HUES6 (cell line): ENCODE measurements at regions not wholly inside any gene's neighbourhood (a gene's known extent, or its start where the extent isn't known, plus 50 kb on each side); places are given as distances from the start of the nearest gene placed in this dataset.
"Not testable (repeated sequence)": the region's sequence is repeated elsewhere in the genome, so short reads cannot be mapped to it uniquely, and the experiment has no call there.

Experiments
- H3K27ac ChIP-seq: 2 replicates; pipeline ENCODE4 v1.7.0; 2013; ENCODE audit warnings: low read depth, mild to moderate bottlenecking, low read length, inconsistent platforms
- H3K27me3 ChIP-seq: 2 replicates; pipeline ENCODE4 v1.6.1; 2013; ENCODE audit warnings: low read length; ENCODE audit not compliant: control insufficient read depth, insufficient read depth
- H3K36me3 ChIP-seq: 2 replicates; pipeline ENCODE4 v1.6.1; 2013; ENCODE audit warnings: low read length; ENCODE audit not compliant: control insufficient read depth, insufficient read depth
- H3K4me1 ChIP-seq: 2 replicates; pipeline ENCODE4 v1.6.1; 2013; ENCODE audit warnings: low read length; ENCODE audit not compliant: control insufficient read depth, insufficient read depth
- H3K4me3 ChIP-seq: 2 replicates; pipeline ENCODE4 v1.5.1; 2013; ENCODE audit warnings: low read depth, low read length
- H3K9ac ChIP-seq: one replicate; pipeline ENCODE4 v1.6.1; 2013; ENCODE audit warnings: mild to moderate bottlenecking, low read length
- H3K9me3 ChIP-seq: 2 replicates; pipeline ENCODE4 v1.6.1; 2013; ENCODE audit warnings: low read depth, low read length; ENCODE audit not compliant: control insufficient read depth, insufficient read depth

- H3K27me3 ChIP-seq: no peaks in the 10 kb centered on the region
- H3K36me3 ChIP-seq: no peaks in the 10 kb centered on the region
- H3K9ac ChIP-seq: no peak overlapping the region
- no peak overlapping the region for H3K27ac ChIP-seq
- H3K4me1 ChIP-seq: no peaks in the 10 kb centered on the region
- H3K4me3 ChIP-seq: no peak overlapping the region
- H3K9me3 ChIP-seq: no peaks in the 10 kb centered on the region
Observed at GRCh38 chr13:67437244-67437643, 207.1 kb upstream of the PCDH9 start.

- Histone ChIP-seq H3K9ac (no peak overlapping the region), H3K27ac (no peak overlapping the region), H3K4me1 (no peaks in the 10 kb centered on the region), H3K36me3 (no peaks in the 10 kb centered on the region), H3K9me3 (no peaks in the 10 kb centered on the region), H3K4me3 (no peak overlapping the region), H3K27me3 (no peaks in the 10 kb centered on the region)
Observed at GRCh38 chr13:67421475-67421874, 191.3 kb upstream of the PCDH9 start.

- Histone ChIP-seq H3K36me3 (no peaks in the 10 kb centered on the region), H3K4me3 (no peak overlapping the region), H3K9ac (no peak overlapping the region), H3K27ac (no peak overlapping the region), H3K9me3 (no peaks in the 10 kb centered on the region), H3K27me3 (no peaks in the 10 kb centered on the region), H3K4me1 (no peaks in the 10 kb centered on the region)
Observed at GRCh38 chr13:67416047-67416925, 186.2 kb upstream of the PCDH9 start.

GRCh38 chr13:67410645-67411044 is 180.5 kb upstream of the PCDH9 start:
- H3K9ac ChIP-seq: no peak overlapping the region
- H3K4me3 ChIP-seq: no peak overlapping the region
- no peak overlapping the region for H3K27ac ChIP-seq
- no peaks in the 10 kb centered on the region for H3K36me3 ChIP-seq
- no peaks in the 10 kb centered on the region for H3K27me3 ChIP-seq
- H3K4me1 ChIP-seq: peaks cover 5% of the 10 kb centered on the region; the same call in 1 of the 2 replicates
- H3K9me3 ChIP-seq: no peaks in the 10 kb centered on the region

GRCh38 chr13:67408798-67409197 is 178.7 kb upstream of the PCDH9 start:
- Histone ChIP-seq H3K27ac (no peak overlapping the region), H3K36me3 (no peaks in the 10 kb centered on the region), H3K4me1 (peaks cover 5% of the 10 kb centered on the region; the same call in 1 of the 2 replicates), H3K9me3 (no peaks in the 10 kb centered on the region), H3K9ac (no peak overlapping the region), H3K27me3 (no peaks in the 10 kb centered on the region), H3K4me3 (no peak overlapping the region)

- no peaks in the 10 kb centered on the region for H3K36me3 ChIP-seq
- H3K27me3 ChIP-seq: no peaks in the 10 kb centered on the region
- H3K9ac ChIP-seq: no peak overlapping the region
- H3K4me3 ChIP-seq: no peak overlapping the region
- H3K27ac ChIP-seq: no peak overlapping the region
- H3K9me3 ChIP-seq: no peaks in the 10 kb centered on the region; the same call in 1 of the 2 replicates
- no peaks in the 10 kb centered on the region for H3K4me1 ChIP-seq
Observed at GRCh38 chr13:67402546-67402945, 172.4 kb upstream of the PCDH9 start.

GRCh38 chr13:67395577-67395976 is 165.4 kb upstream of the PCDH9 start:
- Histone ChIP-seq H3K36me3 (no peaks in the 10 kb centered on the region), H3K9me3 (no peaks in the 10 kb centered on the region; the same call in 1 of the 2 replicates), H3K4me1 (no peaks in the 10 kb centered on the region)

GRCh38 chr13:67392014-67392413 is 161.9 kb upstream of the PCDH9 start:
- Histone ChIP-seq H3K36me3 (no peaks in the 10 kb centered on the region), H3K4me1 (no peaks in the 10 kb centered on the region), H3K9me3 (no peaks in the 10 kb centered on the region), H3K4me3 (no peak overlapping the region), H3K27ac (no peak overlapping the region), H3K9ac (no peak overlapping the region), H3K27me3 (no peaks in the 10 kb centered on the region)

More at GRCh38 chr13:67395577-67395976, 165.4 kb upstream of the PCDH9 start:
- Histone ChIP-seq H3K27me3 (no peaks in the 10 kb centered on the region), H3K27ac (no peak overlapping the region), H3K9ac (no peak overlapping the region), H3K4me3 (no peak overlapping the region)

- no peak overlapping the region for H3K27ac ChIP-seq
- H3K4me3 ChIP-seq: no peak overlapping the region
- H3K9ac ChIP-seq: no peak overlapping the region
- no peaks in the 10 kb centered on the region for H3K4me1 ChIP-seq
- H3K27me3 ChIP-seq: no peaks in the 10 kb centered on the region
- no peaks in the 10 kb centered on the region for H3K9me3 ChIP-seq
- no peaks in the 10 kb centered on the region for H3K36me3 ChIP-seq
Observed at GRCh38 chr13:67390462-67391086, 160.4 kb upstream of the PCDH9 start.

GRCh38 chr13:67389171-67389570 is 159.0 kb upstream of the PCDH9 start:
- Histone ChIP-seq H3K4me3 (no peak overlapping the region), H3K9ac (no peak overlapping the region), H3K4me1 (no peaks in the 10 kb centered on the region), H3K36me3 (no peaks in the 10 kb centered on the region), H3K27me3 (no peaks in the 10 kb centered on the region), H3K27ac (no peak overlapping the region), H3K9me3 (no peaks in the 10 kb centered on the region)

- H3K27me3 ChIP-seq, H3K9ac ChIP-seq, H3K27ac ChIP-seq, H3K4me1 ChIP-seq, H3K9me3 ChIP-seq, H3K36me3 ChIP-seq, H3K4me3 ChIP-seq: not testable (repeated sequence)
Observed at GRCh38 chr13:67383109-67383757, 153.1 kb upstream of the PCDH9 start.
